NCI-H146 treated with DMSO at 0.1 percent for 48 hours (cell line): ENCODE measurements at regions not wholly inside any gene's neighbourhood (a gene's known extent, or its start where the extent isn't known, plus 50 kb on each side); places are given as distances from the start of the nearest gene placed in this dataset.
"Not testable (repeated sequence)": the region's sequence is repeated elsewhere in the genome, so short reads cannot be mapped to it uniquely, and the experiment has no call there.

ENCODE experiments used
- DNase-seq: peaks from one replicate; lab custom pipeline; 2025; ENCODE audit not compliant: unreplicated experiment; lab: John Stamatoyannopoulos, UW

GRCh38 chr9:87195306-87195705 lies 248.0 kb upstream of the GAS1 start:
- DNase-seq: no peak

GRCh38 chr9:87197349-87198130 lies 250.2 kb upstream of the GAS1 start:
- no peak for DNase-seq

DNA sequence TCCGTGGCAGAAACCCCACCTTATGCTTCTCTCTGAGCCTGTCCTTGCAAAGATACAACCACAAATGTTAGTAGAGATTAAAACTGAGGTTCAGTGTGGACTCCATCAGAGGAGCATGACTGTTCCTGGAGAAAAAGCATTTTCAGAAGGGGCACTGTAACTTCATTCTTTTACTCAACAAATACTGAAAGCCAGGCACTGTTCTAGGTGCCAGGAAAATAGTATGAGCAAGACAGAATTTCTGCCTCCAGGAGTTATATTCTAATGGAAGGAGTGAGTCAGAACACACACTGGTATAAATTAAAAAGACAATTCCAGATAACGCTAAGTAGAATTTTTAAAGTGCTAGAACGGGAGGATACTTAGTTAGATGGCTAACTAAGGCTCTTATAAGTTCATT lies 251.4 kb upstream of the GAS1 start:
- DNase-seq: no peak

DNA sequence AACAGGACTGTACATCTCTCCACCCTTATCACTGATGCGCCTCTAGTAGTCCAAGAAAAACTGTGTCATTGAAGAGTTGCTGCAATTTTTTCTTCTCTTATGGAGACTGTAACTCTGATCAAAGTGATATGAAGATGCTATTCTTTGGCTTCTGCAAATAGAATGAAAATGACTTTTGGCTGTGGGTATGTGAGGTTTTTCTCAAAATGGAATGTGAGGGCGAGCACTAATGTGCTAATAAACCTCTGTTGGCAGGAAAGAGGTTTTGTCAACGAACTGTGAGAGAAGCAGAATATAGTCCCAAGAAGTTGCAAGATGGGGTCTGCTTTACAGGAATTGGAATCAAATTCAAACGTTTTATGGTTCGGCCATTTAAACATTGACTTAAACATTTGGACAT lies 252.0 kb upstream of the GAS1 start:
- no peak for DNase-seq

- DNase-seq: no peak
Measured at GRCh38 chr9:87199782-87200181, 252.5 kb upstream of the GAS1 start.

GRCh38 chr9:87201351-87201751 lies 254.0 kb upstream of the GAS1 start:
- DNase-seq: no peak

- no peak for DNase-seq
Measured at GRCh38 chr9:87206064-87206661, 258.9 kb upstream of the GAS1 start.

GRCh38 chr9:87210658-87211057 lies 263.4 kb upstream of the GAS1 start:
- DNase-seq: not testable (repeated sequence)

- no peak for DNase-seq
Measured at GRCh38 chr9:87211669-87212068, 264.4 kb upstream of the GAS1 start.

- no peak for DNase-seq
Measured at GRCh38 chr9:87212605-87213021, 265.3 kb upstream of the GAS1 start.

DNA sequence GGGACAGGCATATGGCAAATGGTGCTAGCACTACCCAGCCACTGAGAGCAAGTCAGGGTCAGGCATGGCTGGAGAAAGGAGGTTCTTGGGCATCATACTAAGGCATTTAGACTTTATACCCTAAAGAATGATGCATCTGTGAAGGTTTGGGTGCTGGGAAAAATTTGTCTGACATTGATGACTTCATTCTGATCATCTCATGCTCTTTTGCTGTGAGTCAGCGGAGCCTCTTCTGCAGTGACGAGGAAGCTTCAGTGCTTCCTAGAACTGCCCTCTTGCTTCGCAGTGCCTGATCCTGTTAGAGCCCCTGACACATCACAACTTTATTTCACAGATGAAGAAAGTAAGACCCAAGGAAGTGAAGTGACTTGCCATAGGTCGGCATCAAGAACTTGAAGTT lies 266.6 kb upstream of the GAS1 start:
- DNase-seq: no peak

DNA sequence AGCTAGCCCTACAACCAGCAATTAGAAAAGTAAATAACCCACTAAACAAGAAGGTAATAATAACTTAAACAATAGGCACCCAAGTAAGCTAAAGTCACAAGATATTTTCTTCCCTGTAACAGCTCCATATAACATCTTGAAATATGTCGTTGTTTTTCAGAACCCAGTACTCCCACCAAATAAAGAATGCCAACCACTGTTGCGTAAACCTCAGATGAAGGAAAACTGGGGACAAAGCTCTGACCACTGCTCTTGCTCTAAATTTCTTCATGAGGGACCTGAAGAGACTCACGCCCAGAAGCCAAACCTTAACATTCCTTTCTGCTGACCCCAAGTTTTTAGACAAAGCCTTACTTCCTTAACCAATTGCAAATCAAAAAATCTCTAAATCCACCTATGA lies 267.7 kb upstream of the GAS1 start:
- DNase-seq: no peak

GRCh38 chr9:87216036-87216435 lies 268.7 kb upstream of the GAS1 start:
- no peak for DNase-seq

- no peak for DNase-seq
Measured at GRCh38 chr9:87216897-87217455, 269.7 kb upstream of the GAS1 start.

- DNase-seq: no peak
Measured at GRCh38 chr9:87223392-87224246, 274.0 kb upstream of the DAPK1 start.

DNA sequence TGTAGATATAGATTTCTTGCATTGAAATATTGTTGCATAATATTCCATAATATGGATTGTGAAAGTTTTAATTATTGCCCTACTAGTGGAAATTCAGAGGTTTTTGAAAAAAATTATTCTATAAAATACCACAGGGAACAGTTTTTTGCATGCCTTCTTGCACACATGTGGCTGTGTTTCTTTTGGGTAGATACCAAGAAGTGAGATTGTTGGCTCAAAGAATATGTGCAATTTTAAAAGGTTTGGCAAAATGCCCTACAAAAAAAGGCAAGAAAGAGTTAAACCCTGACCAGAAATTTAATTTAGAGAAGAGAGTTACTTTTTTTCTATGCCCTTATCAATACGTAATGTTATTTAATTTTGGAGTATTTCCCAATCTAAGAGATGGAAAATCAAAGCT lies 270.8 kb upstream of the DAPK1 start:
- DNase-seq: no peak

DNA sequence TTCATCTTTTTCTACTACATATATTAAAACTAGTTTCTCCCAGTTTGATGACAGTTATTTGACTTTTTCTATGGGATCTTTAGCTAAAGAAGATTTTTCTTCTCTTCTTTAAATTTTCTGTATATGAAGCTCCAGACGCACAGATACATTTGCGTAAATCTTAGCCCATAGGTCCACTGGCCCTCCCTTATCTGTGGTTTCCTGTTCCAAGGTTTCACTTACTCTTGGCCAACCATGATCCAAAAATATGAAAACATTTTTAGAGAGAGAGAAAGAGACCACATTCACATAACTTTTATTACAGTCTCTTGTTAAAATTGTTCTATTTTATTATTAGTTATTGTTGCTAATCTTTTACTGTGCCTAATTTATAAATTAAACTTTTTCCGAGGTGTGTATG lies 270.2 kb upstream of the DAPK1 start:
- DNase-seq: no peak

DNA sequence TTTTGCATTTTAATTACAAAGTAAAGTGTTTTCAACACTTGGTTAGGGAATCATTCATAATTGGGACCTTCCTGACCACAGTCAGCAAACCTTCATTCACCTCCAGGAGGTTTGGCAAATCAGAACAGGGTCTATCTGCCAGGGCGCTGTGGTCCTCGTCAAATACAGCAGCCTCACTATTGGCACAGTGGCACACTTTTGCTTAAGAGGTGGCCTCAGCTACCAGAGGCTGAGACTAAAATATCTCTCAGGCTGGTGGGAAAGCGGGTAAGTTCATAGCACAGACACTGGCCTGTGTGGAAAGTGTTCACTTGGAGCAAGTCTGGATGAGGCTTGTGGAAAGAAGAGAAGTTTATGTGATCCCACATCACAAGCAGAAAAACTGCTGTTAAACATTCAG lies 268.6 kb upstream of the DAPK1 start:
- DNase-seq: no peak

- no peak for DNase-seq
Measured at GRCh38 chr9:87233431-87233830, 264.2 kb upstream of the DAPK1 start.

- DNase-seq: no peak
Measured at GRCh38 chr9:87233899-87234455, 263.7 kb upstream of the DAPK1 start.

DNA sequence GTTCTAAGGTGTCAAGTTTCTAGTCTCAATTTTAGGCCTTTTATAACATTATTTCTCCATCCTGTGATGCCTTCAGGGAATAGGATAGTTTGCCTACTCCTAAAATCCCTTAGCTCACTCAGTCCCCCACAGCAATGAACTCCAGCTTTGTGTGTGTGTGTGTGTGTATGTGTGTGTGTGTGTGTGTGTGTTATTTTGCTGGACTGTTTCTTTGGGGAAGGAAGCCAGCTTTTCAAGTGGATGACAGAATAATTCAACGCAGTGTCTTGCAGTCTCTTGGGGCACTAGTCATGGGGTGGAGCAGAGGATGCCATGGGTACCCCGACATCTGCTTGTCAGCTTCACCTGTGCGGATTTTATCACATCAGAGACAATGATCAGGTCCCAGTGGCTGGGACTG lies 262.8 kb upstream of the DAPK1 start:
- DNase-seq: no peak
